ENCODE measurements at regions not wholly inside any gene's neighbourhood (a gene's known extent, or its start where the extent isn't known, plus 50 kb on each side); places are given as distances from the start of the nearest gene placed in this dataset.

DNA sequence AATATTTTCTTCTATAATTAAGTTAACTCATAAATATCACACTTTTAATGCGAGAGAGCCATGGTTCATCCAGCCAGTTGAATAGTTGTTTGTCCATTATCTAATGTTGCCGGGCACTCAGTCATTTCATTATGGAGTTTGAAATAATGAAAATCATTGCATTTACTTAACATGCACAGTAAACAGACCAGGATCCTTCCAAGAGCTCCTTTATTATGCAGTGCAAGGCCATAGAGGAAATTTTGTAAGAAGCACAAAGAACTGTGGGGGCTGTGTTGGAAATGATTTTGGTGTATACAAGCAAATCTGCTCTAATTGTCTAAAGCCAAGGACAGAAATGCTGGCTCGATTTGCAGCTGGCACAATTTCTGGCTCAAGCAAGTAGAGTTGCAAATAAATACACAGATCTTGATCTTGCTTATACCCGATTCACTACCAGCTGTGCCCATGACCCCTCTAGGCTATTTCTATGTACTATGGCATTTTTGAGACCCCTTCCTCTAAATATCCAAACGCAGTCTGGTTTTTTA is 400.3 kb upstream of the HNRNPA3 start:
- Histone ChIP-seq H3K27me3 (ENCODE audit: control insufficient read depth in 4 of 4, insufficient read depth in 4 of 4, low read length in 3 of 4) (peaks cover 0 to 3% (median 0%) of the 10 kb centered on the region in 4 donors), H3K27ac (ENCODE audit: low read depth in 1 of 2, low read length in 2 of 2) (no peak overlapping the region), H3K9ac (ENCODE audit: low read depth in 1 of 2, low read length in 2 of 2) (no peak overlapping the region), H3K9me3 (ENCODE audit: control insufficient read depth in 4 of 4, low read length in 3 of 4) (no peaks in the 10 kb centered on the region), H3K4me3 (ENCODE audit: low read depth in 1 of 3, low read length in 3 of 3) (no peak overlapping the region), H3K4me1 (ENCODE audit: control insufficient read depth in 4 of 4, insufficient read depth in 4 of 4, low read length in 3 of 4) (peaks cover 0 to 7% (median 3%) of the 10 kb centered on the region in 4 donors), H3K36me3 (ENCODE audit: control insufficient read depth in 4 of 4, insufficient read depth in 3 of 4, low read depth in 1 of 4, low read length in 3 of 4) (no peaks in the 10 kb centered on the region)
- no peak for DNase-seq (ENCODE audit: low spot score)
- WGBS, result 56% methylated on average over 5 of the region's 5 CpGs
- TF ChIP-seq, protein P1, sequence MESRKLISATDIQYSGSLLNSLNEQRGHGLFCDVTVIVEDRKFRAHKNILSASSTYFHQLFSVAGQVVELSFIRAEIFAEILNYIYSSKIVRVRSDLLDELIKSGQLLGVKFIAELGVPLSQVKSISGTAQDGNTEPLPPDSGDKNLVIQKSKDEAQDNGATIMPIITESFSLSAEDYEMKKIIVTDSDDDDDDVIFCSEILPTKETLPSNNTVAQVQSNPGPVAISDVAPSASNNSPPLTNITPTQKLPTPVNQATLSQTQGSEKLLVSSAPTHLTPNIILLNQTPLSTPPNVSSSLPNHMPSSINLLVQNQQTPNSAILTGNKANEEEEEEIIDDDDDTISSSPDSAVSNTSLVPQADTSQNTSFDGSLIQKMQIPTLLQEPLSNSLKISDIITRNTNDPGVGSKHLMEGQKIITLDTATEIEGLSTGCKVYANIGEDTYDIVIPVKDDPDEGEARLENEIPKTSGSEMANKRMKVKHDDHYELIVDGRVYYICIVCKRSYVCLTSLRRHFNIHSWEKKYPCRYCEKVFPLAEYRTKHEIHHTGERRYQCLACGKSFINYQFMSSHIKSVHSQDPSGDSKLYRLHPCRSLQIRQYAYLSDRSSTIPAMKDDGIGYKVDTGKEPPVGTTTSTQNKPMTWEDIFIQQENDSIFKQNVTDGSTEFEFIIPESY (IDR thresholded peaks at IDR 0.05), result no peak
- TF ChIP-seq SP1 (IDR thresholded peaks at IDR 0.05) (no peak), FOXA2 (IDR thresholded peaks at IDR 0.05) (no peak), RXRA (IDR thresholded peaks at IDR 0.05) (no peak), JUND (IDR thresholded peaks at IDR 0.05) (no peak), EGR1 (IDR thresholded peaks at IDR 0.05; ENCODE audit: low read depth in 2 of 2) (no peak), GABPA (IDR thresholded peaks at IDR 0.05 in 1 of 2, conservative IDR thresholded peaks at IDR 0.05 in 1 of 2) (no peak), RAD21 (IDR thresholded peaks at IDR 0.05) (no peak), FOXA1 (IDR thresholded peaks at IDR 0.05) (no peak), HNF4A (conservative IDR thresholded peaks at IDR 0.05) (no peak), TAF1 (conservative IDR thresholded peaks at IDR 0.05) (no peak), NR2F2 (IDR thresholded peaks at IDR 0.05) (no peak), HNF4G (IDR thresholded peaks at IDR 0.05) (no peak)
- TF ChIP-seq, protein P2, sequence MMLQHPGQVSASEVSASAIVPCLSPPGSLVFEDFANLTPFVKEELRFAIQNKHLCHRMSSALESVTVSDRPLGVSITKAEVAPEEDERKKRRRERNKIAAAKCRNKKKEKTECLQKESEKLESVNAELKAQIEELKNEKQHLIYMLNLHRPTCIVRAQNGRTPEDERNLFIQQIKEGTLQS (IDR thresholded peaks at IDR 0.05), result no peak
- TF ChIP-seq, protein P3, sequence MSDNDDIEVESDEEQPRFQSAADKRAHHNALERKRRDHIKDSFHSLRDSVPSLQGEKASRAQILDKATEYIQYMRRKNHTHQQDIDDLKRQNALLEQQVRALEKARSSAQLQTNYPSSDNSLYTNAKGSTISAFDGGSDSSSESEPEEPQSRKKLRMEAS (IDR thresholded peaks at IDR 0.05), result no peak
- TF ChIP-seq, protein P4, sequence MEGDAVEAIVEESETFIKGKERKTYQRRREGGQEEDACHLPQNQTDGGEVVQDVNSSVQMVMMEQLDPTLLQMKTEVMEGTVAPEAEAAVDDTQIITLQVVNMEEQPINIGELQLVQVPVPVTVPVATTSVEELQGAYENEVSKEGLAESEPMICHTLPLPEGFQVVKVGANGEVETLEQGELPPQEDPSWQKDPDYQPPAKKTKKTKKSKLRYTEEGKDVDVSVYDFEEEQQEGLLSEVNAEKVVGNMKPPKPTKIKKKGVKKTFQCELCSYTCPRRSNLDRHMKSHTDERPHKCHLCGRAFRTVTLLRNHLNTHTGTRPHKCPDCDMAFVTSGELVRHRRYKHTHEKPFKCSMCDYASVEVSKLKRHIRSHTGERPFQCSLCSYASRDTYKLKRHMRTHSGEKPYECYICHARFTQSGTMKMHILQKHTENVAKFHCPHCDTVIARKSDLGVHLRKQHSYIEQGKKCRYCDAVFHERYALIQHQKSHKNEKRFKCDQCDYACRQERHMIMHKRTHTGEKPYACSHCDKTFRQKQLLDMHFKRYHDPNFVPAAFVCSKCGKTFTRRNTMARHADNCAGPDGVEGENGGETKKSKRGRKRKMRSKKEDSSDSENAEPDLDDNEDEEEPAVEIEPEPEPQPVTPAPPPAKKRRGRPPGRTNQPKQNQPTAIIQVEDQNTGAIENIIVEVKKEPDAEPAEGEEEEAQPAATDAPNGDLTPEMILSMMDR (IDR thresholded peaks at IDR 0.05; ENCODE audit: low read depth, low read length, missing input control), result no peak

DNA sequence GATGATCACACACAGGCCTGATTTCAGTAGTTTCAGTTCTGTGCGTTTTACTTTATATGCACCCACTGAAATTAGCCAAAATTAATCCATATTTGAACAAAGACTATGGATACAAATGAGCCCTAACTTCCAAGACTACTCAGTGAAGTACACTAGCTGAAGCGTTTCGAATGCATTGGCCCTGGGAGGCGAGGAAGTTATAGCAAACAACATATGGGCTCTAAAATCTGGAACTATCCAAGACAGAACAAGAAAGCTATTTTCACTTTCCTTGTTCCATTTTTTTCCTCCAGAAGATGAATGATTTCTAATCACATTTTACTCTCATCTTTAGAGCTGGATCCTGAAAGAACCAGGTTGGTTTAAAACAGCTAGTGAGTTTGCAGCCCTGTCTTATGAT is 399.4 kb upstream of the HNRNPA3 start:
- Histone ChIP-seq H3K27ac (ENCODE audit: low read depth in 1 of 2, low read length in 2 of 2) (no peak overlapping the region), H3K4me1 (ENCODE audit: control insufficient read depth in 4 of 4, insufficient read depth in 4 of 4, low read length in 3 of 4) (peaks cover 0 to 7% (median 3%) of the 10 kb centered on the region in 4 donors), H3K36me3 (ENCODE audit: control insufficient read depth in 4 of 4, insufficient read depth in 3 of 4, low read depth in 1 of 4, low read length in 3 of 4) (no peaks in the 10 kb centered on the region), H3K4me3 (ENCODE audit: low read depth in 1 of 3, low read length in 3 of 3) (no peak overlapping the region), H3K9me3 (ENCODE audit: control insufficient read depth in 4 of 4, low read length in 3 of 4) (no peaks in the 10 kb centered on the region), H3K27me3 (ENCODE audit: control insufficient read depth in 4 of 4, insufficient read depth in 4 of 4, low read length in 3 of 4) (peaks cover 0 to 3% (median 0%) of the 10 kb centered on the region in 4 donors), H3K9ac (ENCODE audit: low read depth in 1 of 2, low read length in 2 of 2) (no peak overlapping the region)
- 85% methylated on average over 4 of the region's 4 CpGs for whole genome bisulfite sequencing
- DNase-seq (ENCODE audit: low spot score), result no peak
- TF ChIP-seq JUND (IDR thresholded peaks at IDR 0.05) (no peak), HNF4G (IDR thresholded peaks at IDR 0.05) (no peak), TAF1 (conservative IDR thresholded peaks at IDR 0.05) (no peak), YY1 (IDR thresholded peaks at IDR 0.05) (no peak), FOXA1 (IDR thresholded peaks at IDR 0.05) (no peak), SP1 (IDR thresholded peaks at IDR 0.05) (no peak), RAD21 (IDR thresholded peaks at IDR 0.05) (no peak), GABPA (IDR thresholded peaks at IDR 0.05 in 1 of 2, conservative IDR thresholded peaks at IDR 0.05 in 1 of 2) (no peak), FOXA2 (IDR thresholded peaks at IDR 0.05) (no peak), HNF4A (conservative IDR thresholded peaks at IDR 0.05) (no peak), RXRA (IDR thresholded peaks at IDR 0.05) (no peak), NR2F2 (IDR thresholded peaks at IDR 0.05) (no peak)
- TF ChIP-seq, protein P4 (IDR thresholded peaks at IDR 0.05; ENCODE audit: low read depth, low read length, missing input control), result no peak
- TF ChIP-seq, protein P1 (IDR thresholded peaks at IDR 0.05), result no peak
- TF ChIP-seq, protein P3 (IDR thresholded peaks at IDR 0.05), result no peak
- TF ChIP-seq, protein P5, sequence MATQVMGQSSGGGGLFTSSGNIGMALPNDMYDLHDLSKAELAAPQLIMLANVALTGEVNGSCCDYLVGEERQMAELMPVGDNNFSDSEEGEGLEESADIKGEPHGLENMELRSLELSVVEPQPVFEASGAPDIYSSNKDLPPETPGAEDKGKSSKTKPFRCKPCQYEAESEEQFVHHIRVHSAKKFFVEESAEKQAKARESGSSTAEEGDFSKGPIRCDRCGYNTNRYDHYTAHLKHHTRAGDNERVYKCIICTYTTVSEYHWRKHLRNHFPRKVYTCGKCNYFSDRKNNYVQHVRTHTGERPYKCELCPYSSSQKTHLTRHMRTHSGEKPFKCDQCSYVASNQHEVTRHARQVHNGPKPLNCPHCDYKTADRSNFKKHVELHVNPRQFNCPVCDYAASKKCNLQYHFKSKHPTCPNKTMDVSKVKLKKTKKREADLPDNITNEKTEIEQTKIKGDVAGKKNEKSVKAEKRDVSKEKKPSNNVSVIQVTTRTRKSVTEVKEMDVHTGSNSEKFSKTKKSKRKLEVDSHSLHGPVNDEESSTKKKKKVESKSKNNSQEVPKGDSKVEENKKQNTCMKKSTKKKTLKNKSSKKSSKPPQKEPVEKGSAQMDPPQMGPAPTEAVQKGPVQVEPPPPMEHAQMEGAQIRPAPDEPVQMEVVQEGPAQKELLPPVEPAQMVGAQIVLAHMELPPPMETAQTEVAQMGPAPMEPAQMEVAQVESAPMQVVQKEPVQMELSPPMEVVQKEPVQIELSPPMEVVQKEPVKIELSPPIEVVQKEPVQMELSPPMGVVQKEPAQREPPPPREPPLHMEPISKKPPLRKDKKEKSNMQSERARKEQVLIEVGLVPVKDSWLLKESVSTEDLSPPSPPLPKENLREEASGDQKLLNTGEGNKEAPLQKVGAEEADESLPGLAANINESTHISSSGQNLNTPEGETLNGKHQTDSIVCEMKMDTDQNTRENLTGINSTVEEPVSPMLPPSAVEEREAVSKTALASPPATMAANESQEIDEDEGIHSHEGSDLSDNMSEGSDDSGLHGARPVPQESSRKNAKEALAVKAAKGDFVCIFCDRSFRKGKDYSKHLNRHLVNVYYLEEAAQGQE (IDR thresholded peaks at IDR 0.05), result no peak
